Thymus (tissue), 11 donors: ENCODE measurements at regions not wholly inside any gene's neighbourhood (a gene's known extent, or its start where the extent isn't known, plus 50 kb on each side); places are given as distances from the start of the nearest gene placed in this dataset.

Experiments used
- DNase-seq, 9 donors: peaks; one replicate each; pipeline ENCODE4 v3.0.0-alpha.2; 2013; ENCODE audit warnings: low spot score in 9 of 9, low read depth in 6 of 9, missing footprints in 1 of 9
- H3K27ac ChIP-seq, 2 donors: one replicate each; pipeline ENCODE4 v1.5.1; 2013; ENCODE audit warnings: control low read depth in 1 of 2, low read depth in 1 of 2, low read length in 1 of 2, mild to moderate bottlenecking in 1 of 2, moderate library complexity in 1 of 2
- H3K27me3 ChIP-seq, 2 donors: one replicate each; pipeline ENCODE4 v1.5.1; 2013; ENCODE audit warnings: low read length in 1 of 2; ENCODE audit not compliant: control insufficient read depth in 2 of 2, insufficient read depth in 1 of 2
- H3K36me3 ChIP-seq, 2 donors: one replicate each; pipeline ENCODE4 v1.5.1; 2013; ENCODE audit warnings: low read length in 1 of 2, mild to moderate bottlenecking in 1 of 2, moderate library complexity in 1 of 2; ENCODE audit not compliant: control insufficient read depth in 2 of 2, insufficient read depth in 2 of 2
- H3K4me1 ChIP-seq, 2 donors: one replicate each; pipeline ENCODE4 v1.5.1; 2013; ENCODE audit warnings: low read length in 2 of 2; ENCODE audit not compliant: control insufficient read depth in 2 of 2, insufficient read depth in 2 of 2
- H3K4me3 ChIP-seq, 2 donors: one replicate each; pipeline ENCODE4 v1.5.1; 2013; ENCODE audit warnings: low read length in 2 of 2, control low read depth in 1 of 2, mild to moderate bottlenecking in 1 of 2
- H3K9me3 ChIP-seq, 2 donors: one replicate each; pipeline ENCODE4 v1.5.1; 2013; ENCODE audit warnings: low read length in 1 of 2, mild to moderate bottlenecking in 1 of 2; ENCODE audit not compliant: control insufficient read depth in 2 of 2, insufficient read depth in 1 of 2
- WGBS: extraction: QIAGEN DNeasy Blood & Tissue Kit; methylation state at CpG from one replicate; pipeline ENCODE4 v1.1.7; 2013; 5-methylcytosine and 5-hydroxymethylcytosine counted together
- donor health status: healthy.

GRCh38 chr7:50151661-50152060 lies 58.6 kb upstream of the ZPBP start:
- H3K4me1 ChIP-seq, result peaks cover 47 to 67% of the 10 kb centered on the region in 2 donors
- 64% methylated on average over 3 of the region's 3 CpGs for WGBS
- DNase-seq, result no peak
- no peaks in the 10 kb centered on the region for H3K9me3 ChIP-seq
- H3K36me3 ChIP-seq, result no peaks in the 10 kb centered on the region
- no peak overlapping the region for H3K4me3 ChIP-seq
- no peaks in the 10 kb centered on the region for H3K27me3 ChIP-seq
- H3K27ac ChIP-seq, result no peak overlapping the region

- Histone ChIP-seq H3K4me1 (peaks cover 45 to 67% of the 10 kb centered on the region in 2 donors), H3K27ac (no peak overlapping the region), H3K9me3 (no peaks in the 10 kb centered on the region), H3K4me3 (no peak overlapping the region), H3K27me3 (no peaks in the 10 kb centered on the region), H3K36me3 (no peaks in the 10 kb centered on the region)
- no peak for DNase-seq
- 62% methylated on average over 2 of the region's 2 CpGs for WGBS
These were observed 58.0 kb upstream of the ZPBP start for GRCh38 chr7:50151001-50151400.

- Histone ChIP-seq H3K27me3 (no peaks in the 10 kb centered on the region), H3K36me3 (no peaks in the 10 kb centered on the region), H3K4me1 (peaks cover 45 to 66% of the 10 kb centered on the region in 2 donors), H3K9me3 (no peaks in the 10 kb centered on the region), H3K27ac (peak overlapping the region in 1 of 2 donors; percentile 96), H3K4me3 (no peak overlapping the region)
- WGBS, result 15% methylated on average over 2 of the region's 2 CpGs
- DNase-seq, result peak in 1 of 9 donors; percentile 58
These were observed 56.3 kb upstream of the ZPBP start for GRCh38 chr7:50149369-50149768.

GRCh38 chr7:50147951-50148808 lies 55.1 kb upstream of the ZPBP start:
- Histone ChIP-seq H3K4me3 (no peak overlapping the region), H3K27ac (peak overlapping the region; percentile 90 to 96), H3K4me1 (peaks cover 44 to 63% of the 10 kb centered on the region in 2 donors), H3K36me3 (no peaks in the 10 kb centered on the region), H3K27me3 (no peaks in the 10 kb centered on the region), H3K9me3 (no peaks in the 10 kb centered on the region)
- WGBS, result 43% methylated on average over 6 of the region's 6 CpGs
- peak; percentile 58 to 93 (median 78) for DNase-seq

- Histone ChIP-seq H3K4me3 (no peak overlapping the region), H3K9me3 (no peaks in the 10 kb centered on the region), H3K4me1 (peaks cover 42 to 58% of the 10 kb centered on the region in 2 donors), H3K27me3 (no peaks in the 10 kb centered on the region), H3K36me3 (no peaks in the 10 kb centered on the region), H3K27ac (peak overlapping the region; percentile 10 to 96)
- 42% methylated on average over 3 of the region's 3 CpGs for WGBS
- peak in 3 of 9 donors; percentile 37 to 69 (median 59) for DNase-seq
These were observed 53.6 kb upstream of the ZPBP start for GRCh38 chr7:50146692-50147091.

GRCh38 chr7:50145801-50146338 lies 52.8 kb upstream of the ZPBP start:
- H3K27ac ChIP-seq, result peak overlapping the region; percentile 40 to 69
- H3K36me3 ChIP-seq, result no peaks in the 10 kb centered on the region
- DNase-seq, result peak in 1 of 9 donors; percentile 31
- H3K4me1 ChIP-seq, result peaks cover 42 to 58% of the 10 kb centered on the region in 2 donors
- no peaks in the 10 kb centered on the region for H3K9me3 ChIP-seq
- no peak overlapping the region for H3K4me3 ChIP-seq
- WGBS, result 36% methylated on average over 2 of the region's 2 CpGs
- no peaks in the 10 kb centered on the region for H3K27me3 ChIP-seq

- DNase-seq, result no peak
- Histone ChIP-seq H3K36me3 (no peaks in the 10 kb centered on the region), H3K27ac (no peak overlapping the region), H3K4me3 (no peak overlapping the region), H3K9me3 (no peaks in the 10 kb centered on the region), H3K4me1 (peaks cover 40 to 58% of the 10 kb centered on the region in 2 donors), H3K27me3 (no peaks in the 10 kb centered on the region)
- 76% methylated on average over 2 of the region's 2 CpGs for WGBS
These were observed 52.2 kb upstream of the ZPBP start for GRCh38 chr7:50145226-50145625.
